Astrocyte of the spinal cord (primary cell): ENCODE measurements at regions not wholly inside any gene's neighbourhood (a gene's known extent, or its start where the extent isn't known, plus 50 kb on each side); places are given as distances from the start of the nearest gene placed in this dataset.

Source experiments
- DNase-seq: peaks from one replicate; pipeline ENCODE4 v3.0.0; 2011; ENCODE audit warnings: low read depth, low spot score
- H3K4me3 ChIP-seq: 2 replicates; pipeline ENCODE4 v1.5.1; 2011; ENCODE audit warnings: low read depth, mild to moderate bottlenecking, low read length, moderate library complexity
- in situ Hi-C: cut with HindIII; loops from 2 replicates; pipeline ENCODE4 v1.10.0; 2017; ENCODE audit warnings: low sequenced_read_pairs
- TF ChIP-seq, protein P1 (sequence below): IDR thresholded peaks from 2 replicates; pipeline ENCODE4 v1.5.1; 2012; ENCODE audit warnings: low read depth, mild to moderate bottlenecking, low read length, inconsistent platforms

DNA sequence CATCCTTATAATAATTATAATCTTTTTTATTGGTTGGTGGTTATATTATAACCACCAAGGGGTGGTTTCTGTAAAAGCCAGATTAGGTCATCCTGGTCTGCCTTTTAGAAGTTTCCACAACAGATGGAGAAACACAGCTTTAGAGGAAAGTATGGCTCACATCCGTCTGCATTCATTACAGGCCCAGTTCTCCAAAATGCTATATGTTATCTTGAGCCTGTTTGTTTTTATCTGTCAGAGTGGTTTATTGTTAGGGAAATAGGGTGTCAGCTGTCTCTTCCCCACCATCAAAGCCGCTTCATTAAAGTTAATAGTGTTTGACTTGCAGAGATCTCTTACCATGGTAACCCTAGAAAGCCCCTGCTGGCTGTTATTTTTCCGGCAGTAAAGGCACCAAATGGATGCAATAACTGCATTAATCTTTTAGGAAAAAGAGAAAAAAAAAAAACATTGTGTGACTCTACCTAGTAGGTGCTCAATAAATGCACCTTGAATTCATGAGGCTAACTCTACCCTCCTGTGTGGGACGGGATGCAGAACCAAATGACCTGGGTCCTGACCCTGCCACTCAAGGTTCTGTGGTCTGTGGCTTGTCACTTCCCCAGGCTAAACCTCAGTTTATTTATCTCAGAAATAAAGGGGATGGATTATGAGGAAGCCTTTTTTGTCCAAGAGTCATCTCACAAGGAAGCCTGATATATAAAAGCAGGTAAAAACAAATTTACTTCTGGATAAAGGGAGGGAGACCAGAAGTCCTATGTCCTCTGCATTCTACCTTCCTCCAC lies 118.3 kb downstream of the WT1 start:
- in situ Hi-C loops = no loop called here
- DNase-seq = no peak
- H3K4me3 ChIP-seq = no peak overlapping the region
- TF ChIP-seq, protein P1, sequence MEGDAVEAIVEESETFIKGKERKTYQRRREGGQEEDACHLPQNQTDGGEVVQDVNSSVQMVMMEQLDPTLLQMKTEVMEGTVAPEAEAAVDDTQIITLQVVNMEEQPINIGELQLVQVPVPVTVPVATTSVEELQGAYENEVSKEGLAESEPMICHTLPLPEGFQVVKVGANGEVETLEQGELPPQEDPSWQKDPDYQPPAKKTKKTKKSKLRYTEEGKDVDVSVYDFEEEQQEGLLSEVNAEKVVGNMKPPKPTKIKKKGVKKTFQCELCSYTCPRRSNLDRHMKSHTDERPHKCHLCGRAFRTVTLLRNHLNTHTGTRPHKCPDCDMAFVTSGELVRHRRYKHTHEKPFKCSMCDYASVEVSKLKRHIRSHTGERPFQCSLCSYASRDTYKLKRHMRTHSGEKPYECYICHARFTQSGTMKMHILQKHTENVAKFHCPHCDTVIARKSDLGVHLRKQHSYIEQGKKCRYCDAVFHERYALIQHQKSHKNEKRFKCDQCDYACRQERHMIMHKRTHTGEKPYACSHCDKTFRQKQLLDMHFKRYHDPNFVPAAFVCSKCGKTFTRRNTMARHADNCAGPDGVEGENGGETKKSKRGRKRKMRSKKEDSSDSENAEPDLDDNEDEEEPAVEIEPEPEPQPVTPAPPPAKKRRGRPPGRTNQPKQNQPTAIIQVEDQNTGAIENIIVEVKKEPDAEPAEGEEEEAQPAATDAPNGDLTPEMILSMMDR = no peak

DNA sequence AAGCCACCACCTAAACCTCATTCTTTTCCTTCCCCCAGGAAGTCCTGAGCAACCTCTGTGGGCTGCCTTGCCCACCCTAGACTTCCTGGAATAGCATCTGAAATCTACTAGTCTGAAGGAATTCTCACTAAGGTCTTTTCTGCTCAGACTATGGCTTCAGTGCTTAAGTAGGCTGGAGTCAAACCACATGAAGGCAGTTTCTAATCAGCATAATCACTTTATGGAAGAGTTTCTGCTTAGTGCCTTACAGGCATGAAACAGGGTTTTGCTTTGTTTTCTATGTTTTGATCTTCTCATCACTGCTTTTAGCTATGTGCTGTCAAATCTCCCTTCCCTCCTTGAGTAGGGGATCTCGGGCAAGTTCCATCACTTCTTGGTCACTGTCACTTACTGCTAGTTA lies 117.7 kb downstream of the WT1 start:
- no peak overlapping the region for H3K4me3 ChIP-seq
- no peak for DNase-seq
- in situ Hi-C loops = no loop called here
- TF ChIP-seq, protein P1 = no peak

DNA sequence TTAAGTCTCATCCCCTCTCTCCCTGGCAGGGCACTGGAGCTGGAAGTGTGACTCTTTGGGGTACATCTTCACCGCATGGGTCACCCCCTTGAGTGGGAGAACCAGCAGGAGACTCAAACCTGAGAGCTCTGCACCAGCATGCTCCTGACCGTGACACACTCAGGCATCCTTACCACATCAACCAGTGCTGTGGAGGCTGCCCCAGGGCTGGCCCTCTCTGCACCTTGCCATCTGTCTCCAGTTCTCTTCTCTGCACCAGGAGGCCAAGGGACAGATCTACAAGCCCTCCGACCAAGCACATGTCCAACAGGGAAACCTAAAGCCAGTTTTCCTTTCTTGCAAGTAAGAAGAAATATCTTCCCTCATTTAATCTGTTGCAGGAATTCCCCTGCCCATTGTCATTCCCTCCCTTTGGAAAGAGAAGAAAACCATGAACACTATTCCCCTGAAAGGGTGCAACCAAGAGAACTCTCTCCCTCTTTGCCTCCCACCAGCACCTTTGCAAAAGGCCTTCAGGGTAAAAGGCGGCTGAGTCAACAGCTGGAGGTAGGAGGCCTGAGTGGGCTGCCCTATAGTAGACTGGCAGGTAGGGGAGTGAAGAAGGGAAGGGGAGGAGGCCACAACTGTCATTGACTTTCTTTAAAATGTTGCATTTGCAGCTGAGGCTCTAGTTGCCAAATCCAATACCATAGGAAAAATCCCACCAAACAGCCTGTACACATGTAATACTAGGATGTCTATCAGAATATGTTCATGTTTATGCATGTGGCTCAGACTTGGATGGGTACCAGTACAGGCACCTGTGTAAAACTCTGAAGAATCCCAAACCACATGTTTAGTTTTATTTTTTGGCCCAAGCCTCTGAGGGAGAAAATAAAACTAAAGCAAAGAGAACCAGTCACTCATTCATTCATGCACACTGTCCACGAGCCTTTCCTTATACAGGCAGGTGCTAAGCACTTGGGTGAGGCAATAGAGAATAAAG lies 117.0 kb downstream of the WT1 start:
- H3K4me3 ChIP-seq = no peak overlapping the region
- in situ Hi-C loops = no loop called here
- no peak for DNase-seq
- TF ChIP-seq, protein P1 = no peak

DNA sequence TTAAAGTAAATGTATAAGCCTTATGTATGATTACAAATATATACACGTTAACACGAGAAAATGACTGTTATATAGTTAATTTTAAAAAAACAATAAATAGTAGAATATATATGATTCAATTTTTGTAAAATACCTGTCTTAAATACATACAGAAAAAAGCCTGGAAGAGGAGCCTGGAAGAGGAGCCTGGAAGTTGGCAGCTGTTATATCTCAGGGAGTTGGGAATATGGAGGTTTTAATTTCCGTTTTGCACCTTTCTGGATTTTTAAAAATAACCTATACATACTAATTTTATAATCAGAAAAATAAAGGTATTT lies 111.6 kb downstream of the WT1 start:
- H3K4me3 ChIP-seq = no peak overlapping the region
- TF ChIP-seq, protein P1 = no peak
- DNase-seq = no peak
- in situ Hi-C loops = no loop called here

DNA sequence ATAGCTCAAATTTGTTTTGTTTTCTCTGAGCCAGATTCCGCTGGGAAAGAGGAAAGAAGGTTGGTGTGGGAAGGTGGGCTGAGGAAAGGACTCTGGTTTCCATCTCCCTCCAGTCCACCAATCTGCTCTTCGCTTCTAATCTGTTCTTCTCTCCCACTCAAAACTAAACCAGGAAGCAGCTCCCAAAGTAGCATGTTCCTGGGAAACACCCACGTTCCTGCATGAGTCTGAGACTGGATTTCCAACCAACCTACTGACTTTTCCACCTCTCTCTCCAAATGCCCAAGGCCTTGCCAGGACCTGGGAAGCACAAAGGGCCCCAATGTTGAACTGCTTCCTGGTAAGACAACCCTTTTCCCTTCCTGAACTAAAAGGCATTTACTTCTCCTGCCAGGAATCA lies 110.2 kb downstream of the WT1 start:
- TF ChIP-seq, protein P1 = no peak
- DNase-seq = no peak
- no peak overlapping the region for H3K4me3 ChIP-seq
- in situ Hi-C loops = no loop called here

DNA sequence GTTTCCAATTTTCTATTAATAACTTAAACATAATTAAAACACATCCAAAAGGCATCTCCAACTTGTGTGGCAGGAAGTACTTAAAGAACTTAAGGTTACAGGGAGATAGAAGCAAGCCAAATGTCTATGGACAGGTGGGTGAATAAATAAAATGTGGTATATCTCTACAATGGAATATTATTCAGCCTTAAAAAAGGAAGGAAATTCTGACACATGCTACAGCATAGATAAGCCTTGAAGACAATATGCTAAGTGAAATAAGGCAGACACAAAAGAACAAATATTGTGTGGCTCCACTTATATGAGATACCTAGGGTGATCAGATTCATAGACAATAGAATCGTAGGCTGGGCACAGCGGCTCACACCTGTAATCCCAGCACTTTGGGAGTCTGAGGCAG lies 109.6 kb downstream of the WT1 start:
- DNase-seq = no peak
- H3K4me3 ChIP-seq = no peak overlapping the region
- in situ Hi-C loops = no loop called here
- TF ChIP-seq, protein P1 = no peak
